ENCODE measurements at regions not wholly inside any gene's neighbourhood (a gene's known extent, or its start where the extent isn't known, plus 50 kb on each side); places are given as distances from the start of the nearest gene placed in this dataset.

GRCh38 chr2:120525056-120526046 lies 179.4 kb downstream of the INHBB start:
- DNase-seq (ENCODE audit: low spot score) = peak; percentile 28
- peak overlapping the region; percentile 89 for H3K27ac Mint-ChIP-seq (ENCODE audit: unreplicated experiment)
- H3K4me3 Mint-ChIP-seq (ENCODE audit: unreplicated experiment) = peak overlapping the region; percentile 63
- no peaks in the 10 kb centered on the region for H3K36me3 Mint-ChIP-seq (ENCODE audit: low read depth, unreplicated experiment)
- H3K4me1 Mint-ChIP-seq (ENCODE audit: unreplicated experiment) = peaks cover 29% of the 10 kb centered on the region
- peaks cover 16% of the 10 kb centered on the region for H3K27me3 Mint-ChIP-seq (ENCODE audit: unreplicated experiment)
- TF ChIP-seq CTCF (IDR thresholded peaks at IDR 0.05; ENCODE audit: unreplicated experiment) = no peak
- H3K9me3 Mint-ChIP-seq (ENCODE audit: unreplicated experiment) = no peaks in the 10 kb centered on the region

- H3K4me3 Mint-ChIP-seq (ENCODE audit: unreplicated experiment) = no peak overlapping the region
- H3K4me1 Mint-ChIP-seq (ENCODE audit: unreplicated experiment) = peaks cover 29% of the 10 kb centered on the region
- no peaks in the 10 kb centered on the region for H3K36me3 Mint-ChIP-seq (ENCODE audit: low read depth, unreplicated experiment)
- TF ChIP-seq CTCF (IDR thresholded peaks at IDR 0.05; ENCODE audit: unreplicated experiment) = no peak
- DNase-seq (ENCODE audit: low spot score) = no peak
- H3K27me3 Mint-ChIP-seq (ENCODE audit: unreplicated experiment) = peaks cover 16% of the 10 kb centered on the region
- no peaks in the 10 kb centered on the region for H3K9me3 Mint-ChIP-seq (ENCODE audit: unreplicated experiment)
- no peak overlapping the region for H3K27ac Mint-ChIP-seq (ENCODE audit: unreplicated experiment)
These were observed 180.2 kb downstream of the INHBB start for GRCh38 chr2:120526047-120526562.

GRCh38 chr2:120526997-120527945 lies 181.3 kb downstream of the INHBB start:
- peaks cover 25% of the 10 kb centered on the region for H3K4me1 Mint-ChIP-seq (ENCODE audit: unreplicated experiment)
- H3K27ac Mint-ChIP-seq (ENCODE audit: unreplicated experiment) = no peak overlapping the region
- no peaks in the 10 kb centered on the region for H3K36me3 Mint-ChIP-seq (ENCODE audit: low read depth, unreplicated experiment)
- peak overlapping the region; percentile 3 for H3K4me3 Mint-ChIP-seq (ENCODE audit: unreplicated experiment)
- TF ChIP-seq CTCF (IDR thresholded peaks at IDR 0.05; ENCODE audit: unreplicated experiment) = no peak
- no peaks in the 10 kb centered on the region for H3K9me3 Mint-ChIP-seq (ENCODE audit: unreplicated experiment)
- no peak for DNase-seq (ENCODE audit: low spot score)
- H3K27me3 Mint-ChIP-seq (ENCODE audit: unreplicated experiment) = peaks cover 14% of the 10 kb centered on the region

GRCh38 chr2:120528051-120528692 lies 182.2 kb downstream of the INHBB start:
- no peak for TF ChIP-seq CTCF (IDR thresholded peaks at IDR 0.05; ENCODE audit: unreplicated experiment)
- H3K4me1 Mint-ChIP-seq (ENCODE audit: unreplicated experiment) = peaks cover 20% of the 10 kb centered on the region
- no peak for DNase-seq (ENCODE audit: low spot score)
- no peaks in the 10 kb centered on the region for H3K36me3 Mint-ChIP-seq (ENCODE audit: low read depth, unreplicated experiment)
- H3K9me3 Mint-ChIP-seq (ENCODE audit: unreplicated experiment) = no peaks in the 10 kb centered on the region
- peak overlapping the region; percentile 3 for H3K4me3 Mint-ChIP-seq (ENCODE audit: unreplicated experiment)
- peaks cover 17% of the 10 kb centered on the region for H3K27me3 Mint-ChIP-seq (ENCODE audit: unreplicated experiment)
- H3K27ac Mint-ChIP-seq (ENCODE audit: unreplicated experiment) = no peak overlapping the region

All from endothelial cell (in vitro differentiated cells).